ENCODE measurements at regions not wholly inside any gene's neighbourhood (a gene's known extent, or its start where the extent isn't known, plus 50 kb on each side); places are given as distances from the start of the nearest gene placed in this dataset.

DNA sequence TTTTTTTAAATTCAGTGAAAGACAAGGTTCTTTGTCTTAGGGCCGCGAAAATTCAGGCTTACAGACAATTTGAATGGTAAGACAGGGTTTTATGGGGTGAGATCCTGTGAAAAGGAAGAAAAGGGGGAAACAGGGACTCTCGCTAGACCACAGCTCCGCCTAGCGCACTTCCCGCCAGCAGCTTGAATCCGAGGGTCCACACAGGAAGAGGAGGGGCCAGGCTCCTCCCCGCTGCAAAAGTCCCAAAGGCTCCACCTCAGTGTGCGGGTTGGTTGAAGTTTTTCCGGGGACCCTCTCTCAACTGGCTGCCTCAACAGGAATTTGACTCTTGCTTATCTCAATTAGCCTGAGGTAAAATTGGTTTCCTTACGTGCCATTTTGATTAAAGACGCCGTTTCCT, 950.9 kb upstream of the CNTN5 start:
- H3K4me3 Mint-ChIP-seq: no peak overlapping the region
- no peak overlapping the region for H3K27ac Mint-ChIP-seq
- TF ChIP-seq, protein P1, sequence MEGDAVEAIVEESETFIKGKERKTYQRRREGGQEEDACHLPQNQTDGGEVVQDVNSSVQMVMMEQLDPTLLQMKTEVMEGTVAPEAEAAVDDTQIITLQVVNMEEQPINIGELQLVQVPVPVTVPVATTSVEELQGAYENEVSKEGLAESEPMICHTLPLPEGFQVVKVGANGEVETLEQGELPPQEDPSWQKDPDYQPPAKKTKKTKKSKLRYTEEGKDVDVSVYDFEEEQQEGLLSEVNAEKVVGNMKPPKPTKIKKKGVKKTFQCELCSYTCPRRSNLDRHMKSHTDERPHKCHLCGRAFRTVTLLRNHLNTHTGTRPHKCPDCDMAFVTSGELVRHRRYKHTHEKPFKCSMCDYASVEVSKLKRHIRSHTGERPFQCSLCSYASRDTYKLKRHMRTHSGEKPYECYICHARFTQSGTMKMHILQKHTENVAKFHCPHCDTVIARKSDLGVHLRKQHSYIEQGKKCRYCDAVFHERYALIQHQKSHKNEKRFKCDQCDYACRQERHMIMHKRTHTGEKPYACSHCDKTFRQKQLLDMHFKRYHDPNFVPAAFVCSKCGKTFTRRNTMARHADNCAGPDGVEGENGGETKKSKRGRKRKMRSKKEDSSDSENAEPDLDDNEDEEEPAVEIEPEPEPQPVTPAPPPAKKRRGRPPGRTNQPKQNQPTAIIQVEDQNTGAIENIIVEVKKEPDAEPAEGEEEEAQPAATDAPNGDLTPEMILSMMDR (IDR thresholded peaks at IDR 0.05): no peak
- H3K9me3 Mint-ChIP-seq: no peaks in the 10 kb centered on the region
- no peaks in the 10 kb centered on the region for H3K4me1 Mint-ChIP-seq (ENCODE audit: low read depth)
- peaks cover 1% of the 10 kb centered on the region; the same call in 1 of the 2 replicates for H3K27me3 Mint-ChIP-seq (ENCODE audit: insufficient read depth)
- no peak for DNase-seq
- no peaks in the 10 kb centered on the region for H3K36me3 Mint-ChIP-seq (ENCODE audit: low read depth)

GRCh38 chr11:98090861-98091505, 929.8 kb upstream of the CNTN5 start:
- Mint-ChIP-seq H3K27ac (no peak overlapping the region), H3K9me3 (no peaks in the 10 kb centered on the region), H3K27me3 (ENCODE audit: insufficient read depth) (peaks cover 3% of the 10 kb centered on the region; the same call in 1 of the 2 replicates), H3K36me3 (ENCODE audit: low read depth) (no peaks in the 10 kb centered on the region), H3K4me3 (no peak overlapping the region), H3K4me1 (ENCODE audit: low read depth) (no peaks in the 10 kb centered on the region; the same call in 1 of the 2 replicates)
- TF ChIP-seq, protein P1 (IDR thresholded peaks at IDR 0.05): no peak
- DNase-seq: no peak

- Mint-ChIP-seq H3K27ac (no peak overlapping the region), H3K9me3 (no peaks in the 10 kb centered on the region), H3K36me3 (ENCODE audit: low read depth) (no peaks in the 10 kb centered on the region), H3K27me3 (ENCODE audit: insufficient read depth) (peaks cover 2% of the 10 kb centered on the region), H3K4me1 (ENCODE audit: low read depth) (no peaks in the 10 kb centered on the region), H3K4me3 (no peak overlapping the region)
- TF ChIP-seq, protein P1 (IDR thresholded peaks at IDR 0.05): no peak
- DNase-seq: no peak
Measured at GRCh38 chr11:98099371-98099770, 921.4 kb upstream of the CNTN5 start.

DNA sequence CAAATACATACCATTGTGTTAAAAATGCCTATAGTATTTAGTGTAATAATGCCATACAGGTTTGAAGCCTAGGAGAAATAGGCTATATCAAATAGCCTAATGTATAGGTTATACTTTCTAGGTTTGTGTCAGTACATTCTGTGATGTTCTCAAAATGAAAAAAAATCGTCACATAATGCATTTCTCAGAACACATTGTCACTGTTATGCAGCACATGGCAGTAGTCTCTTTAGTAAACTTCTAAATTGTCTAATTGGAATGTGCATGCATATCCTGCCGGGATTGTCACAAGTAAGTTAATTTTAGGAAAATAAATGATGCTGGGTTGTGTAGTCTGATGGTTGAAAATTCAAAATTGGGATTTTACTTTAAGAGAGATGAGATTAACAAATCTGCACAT, 920.1 kb upstream of the CNTN5 start:
- DNase-seq: no peak
- H3K27me3 Mint-ChIP-seq (ENCODE audit: insufficient read depth): no peaks in the 10 kb centered on the region; the same call in 1 of the 2 replicates
- no peaks in the 10 kb centered on the region for H3K9me3 Mint-ChIP-seq
- no peak overlapping the region for H3K4me3 Mint-ChIP-seq
- no peak overlapping the region for H3K27ac Mint-ChIP-seq
- H3K4me1 Mint-ChIP-seq (ENCODE audit: low read depth): no peaks in the 10 kb centered on the region
- no peaks in the 10 kb centered on the region for H3K36me3 Mint-ChIP-seq (ENCODE audit: low read depth)
- TF ChIP-seq, protein P1 (IDR thresholded peaks at IDR 0.05): no peak

DNA sequence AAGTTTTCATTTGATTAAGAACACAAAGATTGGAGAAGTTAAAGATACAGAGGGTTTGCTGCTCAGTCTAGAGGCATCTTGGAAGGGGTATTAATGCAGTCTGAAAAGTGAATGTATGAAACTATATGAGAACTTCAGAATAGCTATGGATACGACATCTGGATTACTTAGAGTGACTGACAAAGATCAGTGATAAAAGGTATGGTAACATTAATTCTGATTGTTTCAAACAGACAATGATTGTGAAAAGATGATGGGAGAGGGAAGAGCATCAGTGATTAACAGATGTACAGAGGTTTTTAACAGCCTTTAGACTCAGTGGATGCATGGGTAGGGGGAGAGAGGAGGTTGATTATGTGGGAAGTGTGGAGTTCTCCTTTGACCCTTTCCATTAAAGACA, 919.4 kb upstream of the CNTN5 start:
- Mint-ChIP-seq H3K27me3 (ENCODE audit: insufficient read depth) (no peaks in the 10 kb centered on the region; the same call in 1 of the 2 replicates), H3K36me3 (ENCODE audit: low read depth) (no peaks in the 10 kb centered on the region), H3K4me3 (no peak overlapping the region), H3K4me1 (ENCODE audit: low read depth) (no peaks in the 10 kb centered on the region; the same call in 1 of the 2 replicates), H3K27ac (no peak overlapping the region), H3K9me3 (no peaks in the 10 kb centered on the region)
- TF ChIP-seq, protein P1 (IDR thresholded peaks at IDR 0.05): no peak
- DNase-seq: no peak
